SU-DHL-6 (cell line): ENCODE measurements at regions not wholly inside any gene's neighbourhood (a gene's known extent, or its start where the extent isn't known, plus 50 kb on each side); places are given as distances from the start of the nearest gene placed in this dataset.

Experiments used
- H2AFZ ChIP-seq: fragments of 200-600 bp; sonication (generic); 2 replicates; pipeline ENCODE4 v1.6.1; 2014; ENCODE audit warnings: low read depth, mild to moderate bottlenecking, moderate library complexity, mixed read lengths, antibody characterized with exemption, low read length; ENCODE audit not compliant: severe bottlenecking
- H3F3A ChIP-seq: fragments of 200-600 bp; shearing (Covaris generic); 2 replicates; pipeline ENCODE4 v1.6.0; 2016; ENCODE audit warnings: antibody characterized with exemption, mild to moderate bottlenecking; ENCODE audit not compliant: insufficient read depth
- H3K27ac ChIP-seq: fragments of 200-600 bp; sonication (generic); 2 replicates; pipeline ENCODE4 v1.5.1; 2016; ENCODE audit warnings: low read depth, mild to moderate bottlenecking, low read length, moderate library complexity, mixed read lengths
- H3K27me3 ChIP-seq: fragments of 200-600 bp; sonication (generic), shearing (Covaris generic); 2 replicates; pipeline ENCODE4 v1.6.0; 2014; ENCODE audit warnings: mild to moderate bottlenecking, low read length
- H3K36me3 ChIP-seq: fragments of 200-600 bp; sonication (generic); 2 replicates; pipeline ENCODE4 v1.6.1; 2014; ENCODE audit warnings: mild to moderate bottlenecking, low read length, mixed read lengths
- H3K4me2 ChIP-seq: fragments of 300-600, 200-600 bp; shearing (Covaris generic), sonication (generic); 2 replicates; pipeline ENCODE4 v1.6.0; 2014; ENCODE audit warnings: low read length, low read depth, mild to moderate bottlenecking; ENCODE audit not compliant: poor library complexity, severe bottlenecking
- H3K4me3 ChIP-seq: fragments of 200-600 bp; sonication (generic); 2 replicates; pipeline ENCODE4 v1.5.1; 2014; ENCODE audit warnings: antibody characterized with exemption, low read length, mild to moderate bottlenecking, mixed read lengths; ENCODE audit not compliant: insufficient read depth, poor library complexity, severe bottlenecking
- H3K79me2 ChIP-seq: fragments of 200-600 bp; sonication (generic); 2 replicates; pipeline ENCODE4 v1.6.1; 2014; ENCODE audit warnings: mild to moderate bottlenecking, low read length, moderate library complexity; ENCODE audit not compliant: insufficient read depth
- H3K9ac ChIP-seq: fragments of 200-600 bp; sonication (generic); 2 replicates; pipeline ENCODE4 v1.7.0; 2014; ENCODE audit warnings: mild to moderate bottlenecking, low read length
- H3K9me2 ChIP-seq: fragments of 200-600 bp; sonication (generic); replicated peaks from 2 replicates; pipeline ENCODE4 v1.6.1; 2014; ENCODE audit warnings: low read length; ENCODE audit not compliant: insufficient read depth
- H3K9me3 ChIP-seq: fragments of 200-600 bp; sonication (generic); 2 replicates; pipeline ENCODE4 v1.6.1; 2014; ENCODE audit warnings: low read length, mixed read lengths; ENCODE audit not compliant: insufficient read depth
- H4K20me1 ChIP-seq: fragments of 200-600 bp; sonication (generic); 2 replicates; pipeline ENCODE4 v1.6.1; 2014; ENCODE audit warnings: low read depth, mild to moderate bottlenecking, antibody characterized with exemption, low read length, moderate library complexity, mixed read lengths
- CTCF ChIP-seq: fragments of 200-600 bp; sonication (generic); IDR thresholded peaks from one replicate; pipeline ENCODE4 v1.5.1; 2017; ENCODE audit warnings: antibody characterized with exemption, mild to moderate bottlenecking, low read length, moderate library complexity; ENCODE audit not compliant: insufficient read depth, poor library complexity, severe bottlenecking
- EZH2phosphoT487 ChIP-seq: fragments of 200-600 bp; sonication (generic), shearing (Covaris generic); conservative IDR thresholded peaks from 2 replicates; pipeline ENCODE4 v1.6.1; 2018; ENCODE audit warnings: mild to moderate bottlenecking, antibody characterized with exemption, low read length, moderate library complexity, mixed read lengths

GRCh38 chr5:91794856-91795548 is 411.9 kb upstream of the ARRDC3 start:
- Histone ChIP-seq H3K9me2 (no peaks in the 10 kb centered on the region), H3K4me3 (no peak overlapping the region), H4K20me1 (no peaks in the 10 kb centered on the region), H3F3A (no peaks in the 10 kb centered on the region), H3K9ac (no peak overlapping the region), H2AFZ (no peak overlapping the region), H3K36me3 (no peaks in the 10 kb centered on the region), H3K27me3 (no peaks in the 10 kb centered on the region), H3K27ac (no peak overlapping the region), H3K9me3 (no peaks in the 10 kb centered on the region), H3K4me2 (no peak overlapping the region), H3K79me2 (no peaks in the 10 kb centered on the region)
- TF ChIP-seq EZH2phosphoT487, result no peak
- TF ChIP-seq CTCF, result no peak

GRCh38 chr5:91794455-91794854 is 411.3 kb upstream of the ARRDC3 start:
- Histone ChIP-seq H3K27me3 (no peaks in the 10 kb centered on the region), H4K20me1 (no peaks in the 10 kb centered on the region), H3K9me3 (no peaks in the 10 kb centered on the region), H3K27ac (no peak overlapping the region), H3K9ac (no peak overlapping the region), H3K4me3 (no peak overlapping the region), H3K4me2 (no peak overlapping the region), H2AFZ (no peak overlapping the region), H3K9me2 (no peaks in the 10 kb centered on the region), H3K79me2 (no peaks in the 10 kb centered on the region), H3F3A (no peaks in the 10 kb centered on the region), H3K36me3 (no peaks in the 10 kb centered on the region)
- TF ChIP-seq EZH2phosphoT487 (no peak), CTCF (no peak)

- Histone ChIP-seq H3K9ac (no peak overlapping the region), H4K20me1 (no peaks in the 10 kb centered on the region), H3F3A (no peaks in the 10 kb centered on the region), H3K27ac (no peak overlapping the region), H3K27me3 (no peaks in the 10 kb centered on the region), H3K4me2 (no peak overlapping the region), H3K9me2 (no peaks in the 10 kb centered on the region), H3K36me3 (no peaks in the 10 kb centered on the region), H3K79me2 (no peaks in the 10 kb centered on the region), H2AFZ (no peak overlapping the region), H3K4me3 (no peak overlapping the region), H3K9me3 (no peaks in the 10 kb centered on the region)
- no peak for TF ChIP-seq CTCF
- TF ChIP-seq EZH2phosphoT487, result no peak
Measured at GRCh38 chr5:91787718-91788117, 404.6 kb upstream of the ARRDC3 start.
